PC-9 (cell line): ENCODE measurements at regions not wholly inside any gene's neighbourhood (a gene's known extent, or its start where the extent isn't known, plus 50 kb on each side); places are given as distances from the start of the nearest gene placed in this dataset.

Source experiments
- BruUV-seq: library from RNA; stranded (reverse); fragments of 400-500 nt; replicated peaks from 2 replicates; lab custom pipeline; 2021; lab: Mats Ljungman, UMichigan
- CTCF ChIA-PET: fragments of 300-600 bp; sonication (Branson Sonifier 250); formaldehyde crosslinking; loops from one replicate; lab custom pipeline; 2022; ENCODE audit warnings: antibody characterized with exemption; lab: Charles Lee
- POLR2A ChIA-PET: fragments of 300-600 bp; sonication (Branson Sonifier 250); formaldehyde crosslinking; loops from one replicate; lab custom pipeline; 2022; ENCODE audit warnings: antibody characterized with exemption; ENCODE audit not compliant: unreplicated experiment; lab: Charles Lee
- DNase-seq, 2 experiments: peaks; one replicate each; pipeline versions ENCODE4 v3.0.0 to v3.0.0-alpha.2; 2015 to 2022; ENCODE audit warnings: mixed read lengths in 1 of 2
- H2AFZ ChIP-seq: fragments of 200-600 bp; sonication (generic); 2 replicates; pipeline ENCODE4 v1.8.1; 2017; ENCODE audit warnings: antibody characterized with exemption
- H3F3A ChIP-seq: fragments of 200-600 bp; sonication (generic); 2 replicates; pipeline ENCODE4 v1.8.1; 2017; ENCODE audit warnings: antibody characterized with exemption, mild to moderate bottlenecking, low read depth; ENCODE audit not compliant: insufficient read depth
- H3K27ac ChIP-seq: fragments of 200-600 bp; sonication (generic); 2 replicates; pipeline ENCODE4 v1.6.1; 2016; ENCODE audit warnings: mixed run types
- H3K27me3 ChIP-seq: fragments of 200-600 bp; sonication (generic); 2 replicates; pipeline ENCODE4 v1.6.1; 2016; ENCODE audit warnings: low read depth, mixed run types; ENCODE audit not compliant: insufficient read depth
- H3K36me3 ChIP-seq: fragments of 200-600 bp; sonication (generic); 2 replicates; pipeline ENCODE4 v1.6.1; 2016; ENCODE audit warnings: low read depth, mixed run types
- H3K4me1 ChIP-seq: fragments of 200-600 bp; sonication (generic); replicated peaks from 2 replicates; pipeline ENCODE4 v1.6.1; 2016; ENCODE audit warnings: mixed run types; ENCODE audit not compliant: insufficient read depth
- H3K4me2 ChIP-seq: fragments of 200-600 bp; sonication (generic); 2 replicates; pipeline ENCODE4 v1.6.1; 2017; ENCODE audit warnings: mixed run types
- H3K4me3 ChIP-seq: fragments of 200-600 bp; sonication (generic); 2 replicates; pipeline ENCODE4 v1.6.1; 2016; ENCODE audit warnings: mixed run types
- H3K79me2 ChIP-seq: fragments of 200-600 bp; sonication (generic); 2 replicates; pipeline ENCODE4 v1.6.1; 2017; ENCODE audit warnings: low read depth, mixed run types
- H3K9me2 ChIP-seq: fragments of 200-600 bp; sonication (generic); 2 replicates; pipeline ENCODE4 v1.8.1; 2017; ENCODE audit warnings: mild to moderate bottlenecking; ENCODE audit not compliant: insufficient read depth
- H3K9me3 ChIP-seq: fragments of 200-600 bp; sonication (generic); 2 replicates; pipeline ENCODE4 v1.8.1; 2016; ENCODE audit warnings: low read depth; ENCODE audit not compliant: insufficient read depth
- H4K20me1 ChIP-seq: fragments of 200-600 bp; sonication (generic); 2 replicates; pipeline ENCODE4 v1.8.1; 2017; ENCODE audit not compliant: insufficient read depth
- EZH2 ChIP-seq: fragments of 200-600 bp; sonication (generic); IDR thresholded peaks from 2 replicates; pipeline ENCODE4 v1.8.0; 2017; ENCODE audit warnings: antibody characterized with exemption, low read depth
- intact Hi-C: fragments of 100-400 bp; cut with micrococcal nuclease; formaldehyde crosslinking; loops from one replicate; pipeline ENCODE4 v1.10.0; 2022; ENCODE audit not compliant: unreplicated experiment
- TF ChIP-seq, protein P1 (sequence below): fragments of 200-600 bp; sonication (generic); conservative IDR thresholded peaks from 2 replicates; pipeline ENCODE4 v1.6.1; 2017; ENCODE audit warnings: mixed run types, antibody characterized with exemption, mild to moderate bottlenecking, moderate library complexity

DNA sequence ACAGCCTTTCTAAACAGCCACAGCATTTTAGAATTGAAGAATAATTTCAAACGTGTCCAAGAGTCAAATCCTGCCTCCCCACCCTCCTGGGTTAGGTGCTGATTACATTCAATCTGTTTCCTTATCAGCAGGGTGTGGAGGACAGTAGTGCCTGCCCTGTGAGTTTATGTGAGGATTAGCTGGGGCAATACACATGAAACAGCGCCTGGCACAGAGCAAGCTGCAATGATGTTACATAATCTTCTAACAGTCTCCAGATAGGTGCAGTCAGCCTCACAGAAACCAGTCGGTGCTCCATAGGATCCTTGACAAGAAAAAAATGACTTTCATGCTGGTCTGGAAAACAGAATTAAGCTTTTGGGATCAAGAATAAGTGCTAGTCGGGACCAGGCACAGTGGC lies 91.7 kb upstream of the ITGA6 start:
- ChIA-PET POLR2A (no interaction called here), CTCF (no interaction called here)
- Histone ChIP-seq H2AFZ (no peak overlapping the region), H3K9me3 (no peaks in the 10 kb centered on the region), H3K36me3 (no peaks in the 10 kb centered on the region), H3K79me2 (no peaks in the 10 kb centered on the region), H3K27ac (no peak overlapping the region), H3K9me2 (no peaks in the 10 kb centered on the region), H3K4me2 (no peak overlapping the region), H3K27me3 (no peaks in the 10 kb centered on the region), H3K4me3 (no peak overlapping the region), H4K20me1 (no peaks in the 10 kb centered on the region), H3K4me1 (peaks cover 8% of the 10 kb centered on the region), H3F3A (0 out of 2 replicates have a peak, but pooled peaks cover 3% of the 10 kb centered on the region)
- BruUV-seq: no TSS peak
- no peak for DNase-seq
- TF ChIP-seq, protein P1, sequence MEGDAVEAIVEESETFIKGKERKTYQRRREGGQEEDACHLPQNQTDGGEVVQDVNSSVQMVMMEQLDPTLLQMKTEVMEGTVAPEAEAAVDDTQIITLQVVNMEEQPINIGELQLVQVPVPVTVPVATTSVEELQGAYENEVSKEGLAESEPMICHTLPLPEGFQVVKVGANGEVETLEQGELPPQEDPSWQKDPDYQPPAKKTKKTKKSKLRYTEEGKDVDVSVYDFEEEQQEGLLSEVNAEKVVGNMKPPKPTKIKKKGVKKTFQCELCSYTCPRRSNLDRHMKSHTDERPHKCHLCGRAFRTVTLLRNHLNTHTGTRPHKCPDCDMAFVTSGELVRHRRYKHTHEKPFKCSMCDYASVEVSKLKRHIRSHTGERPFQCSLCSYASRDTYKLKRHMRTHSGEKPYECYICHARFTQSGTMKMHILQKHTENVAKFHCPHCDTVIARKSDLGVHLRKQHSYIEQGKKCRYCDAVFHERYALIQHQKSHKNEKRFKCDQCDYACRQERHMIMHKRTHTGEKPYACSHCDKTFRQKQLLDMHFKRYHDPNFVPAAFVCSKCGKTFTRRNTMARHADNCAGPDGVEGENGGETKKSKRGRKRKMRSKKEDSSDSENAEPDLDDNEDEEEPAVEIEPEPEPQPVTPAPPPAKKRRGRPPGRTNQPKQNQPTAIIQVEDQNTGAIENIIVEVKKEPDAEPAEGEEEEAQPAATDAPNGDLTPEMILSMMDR: no peak
- no peak for TF ChIP-seq EZH2
- intact Hi-C loops: no loop called here

DNA sequence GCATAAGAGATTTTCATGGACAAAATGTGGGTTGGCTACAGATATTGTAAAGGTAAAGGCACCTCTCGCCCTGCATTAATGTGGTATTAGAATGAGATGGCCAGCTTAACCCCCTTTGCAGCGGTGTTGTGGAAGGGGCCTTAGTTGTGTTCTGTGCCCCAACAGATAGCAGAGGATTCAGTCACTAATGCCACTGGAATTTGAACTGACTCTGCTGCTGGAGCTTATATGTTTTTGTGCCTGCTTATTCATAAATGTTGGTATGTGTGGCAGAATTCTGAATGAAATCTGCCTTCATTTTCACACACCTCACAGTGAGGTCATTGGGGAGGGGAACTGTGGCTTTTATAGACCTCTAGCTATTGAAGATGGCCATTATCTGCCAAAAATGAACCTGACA lies 90.7 kb upstream of the ITGA6 start:
- DNase-seq: no peak
- H3F3A ChIP-seq: 0 out of 2 replicates have a peak, but pooled peaks cover 3% of the 10 kb centered on the region
- no peak overlapping the region for H3K27ac ChIP-seq
- no peaks in the 10 kb centered on the region for H4K20me1 ChIP-seq
- H3K4me3 ChIP-seq: no peak overlapping the region
- H3K9me2 ChIP-seq: no peaks in the 10 kb centered on the region
- TF ChIP-seq, protein P1: no peak
- TF ChIP-seq EZH2: no peak
- no peaks in the 10 kb centered on the region for H3K36me3 ChIP-seq
- POLR2A ChIA-PET: no interaction called here
- peaks cover 8% of the 10 kb centered on the region for H3K4me1 ChIP-seq
- H3K4me2 ChIP-seq: no peak overlapping the region
- H2AFZ ChIP-seq: no peak overlapping the region
- intact Hi-C loops: no loop called here
- H3K9me3 ChIP-seq: no peaks in the 10 kb centered on the region
- no peaks in the 10 kb centered on the region for H3K27me3 ChIP-seq
- BruUV-seq: no TSS peak
- CTCF ChIA-PET: no interaction called here
- H3K79me2 ChIP-seq: no peaks in the 10 kb centered on the region

DNA sequence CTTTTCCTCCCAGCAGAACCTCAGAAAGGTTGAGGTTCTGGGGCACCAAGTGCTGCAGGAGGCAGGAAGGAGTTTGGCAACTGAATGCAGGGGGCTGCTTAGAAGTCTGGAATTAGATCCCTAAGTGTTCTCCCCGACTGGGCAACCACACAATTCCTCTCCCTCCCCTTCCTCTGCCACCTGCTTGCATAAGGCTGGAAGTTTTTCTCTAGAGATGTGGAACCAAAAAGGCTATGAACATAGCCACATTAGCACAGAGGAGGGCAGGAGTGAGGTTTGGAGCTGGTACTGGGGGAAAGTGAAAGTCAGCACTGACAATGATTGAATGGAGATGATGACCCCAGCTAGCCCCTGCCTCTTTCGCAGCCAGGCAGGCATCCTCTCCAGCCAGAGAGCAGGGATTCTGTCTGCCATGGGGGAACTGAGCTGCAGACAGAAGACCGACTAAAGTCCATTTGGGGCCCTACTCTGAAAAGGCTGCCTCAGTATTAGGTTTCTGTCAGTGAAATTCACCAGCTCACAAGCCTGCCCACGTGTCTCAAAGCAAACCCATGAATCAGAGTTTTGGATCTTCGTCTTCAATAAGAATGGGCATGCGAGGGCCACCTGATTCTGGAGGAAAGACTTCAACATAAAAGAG lies 87.9 kb upstream of the ITGA6 start:
- H3K4me1 ChIP-seq: peaks cover 8% of the 10 kb centered on the region
- H3K4me3 ChIP-seq: no peak overlapping the region
- no peaks in the 10 kb centered on the region for H3K27me3 ChIP-seq
- H3K9me2 ChIP-seq: no peaks in the 10 kb centered on the region
- ChIA-PET POLR2A (no interaction called here), CTCF (no interaction called here)
- peaks cover 6% of the 10 kb centered on the region; the same call in 1 of the 2 replicates for H3K9me3 ChIP-seq
- H3K79me2 ChIP-seq: no peaks in the 10 kb centered on the region
- BruUV-seq: no TSS peak
- no peaks in the 10 kb centered on the region for H4K20me1 ChIP-seq
- H3K4me2 ChIP-seq: no peak overlapping the region
- H3K36me3 ChIP-seq: no peaks in the 10 kb centered on the region
- no peak for DNase-seq
- intact Hi-C loops: loop anchor here (2.0 to 5.0 kb wide), 4 partner anchors 68 to 167 kb away; no protein-coding TSS in a partner anchor
- H3K27ac ChIP-seq: no peak overlapping the region
- TF ChIP-seq EZH2: no peak
- TF ChIP-seq, protein P1: no peak
- no peak overlapping the region for H2AFZ ChIP-seq
- H3F3A ChIP-seq: 0 out of 2 replicates have a peak, but pooled peaks cover 3% of the 10 kb centered on the region
